ENCODE measurements at regions not wholly inside any gene's neighbourhood (a gene's known extent, or its start where the extent isn't known, plus 50 kb on each side); places are given as distances from the start of the nearest gene placed in this dataset.

GRCh38 chr7:49669285-49669684, 104.2 kb upstream of the VWC2 start:
- Histone ChIP-seq H3K9me3 (no peaks in the 10 kb centered on the region), H3K4me1 (no peaks in the 10 kb centered on the region), H3K4me3 (no peak overlapping the region), H3K27ac (no peak overlapping the region), H3K27me3 (no peaks in the 10 kb centered on the region), H3K36me3 (no peaks in the 10 kb centered on the region)
- intact Hi-C loops (cut with DNase I; ENCODE audit: low total_unique reads) (no loop called here), in situ Hi-C loops (cut with MboI; ENCODE audit: low sequenced_read_pairs in 4 of 4) (no loop called here)
- DNase-seq (no peak), ATAC-seq (no peak)
- TF ChIP-seq CTCF (IDR thresholded peaks at IDR 0.05 in 4 of 5, conservative IDR thresholded peaks at IDR 0.05 in 1 of 5) = no peak
- no peak for TF ChIP-seq POLR2A (IDR thresholded peaks at IDR 0.05)

- H3K4me1 ChIP-seq = no peaks in the 10 kb centered on the region
- H3K36me3 ChIP-seq = no peaks in the 10 kb centered on the region
- in situ Hi-C loops (cut with MboI; ENCODE audit: low sequenced_read_pairs in 4 of 4) = no loop called here
- DNase-seq (no peak), ATAC-seq (no peak)
- no peak overlapping the region for H3K4me3 ChIP-seq
- no peaks in the 10 kb centered on the region for H3K27me3 ChIP-seq
- no peak for TF ChIP-seq CTCF (IDR thresholded peaks at IDR 0.05 in 4 of 5, conservative IDR thresholded peaks at IDR 0.05 in 1 of 5)
- no peak for TF ChIP-seq POLR2A (IDR thresholded peaks at IDR 0.05)
- intact Hi-C loops (cut with DNase I; ENCODE audit: low total_unique reads) = no loop called here
- no peak overlapping the region for H3K27ac ChIP-seq
- no peaks in the 10 kb centered on the region for H3K9me3 ChIP-seq
Measured at GRCh38 chr7:49669692-49670260, 103.7 kb upstream of the VWC2 start.

- no peak for ATAC-seq
- intact Hi-C loops (cut with DNase I; ENCODE audit: low total_unique reads) = no loop called here
Measured at GRCh38 chr7:49670991-49671390, 102.4 kb upstream of the VWC2 start.

GRCh38 chr7:49692516-49692915, 80.9 kb upstream of the VWC2 start:
- no peak for DNase-seq
- Histone ChIP-seq H3K9me3 (no peaks in the 10 kb centered on the region), H3K4me3 (no peak overlapping the region), H3K27ac (no peak overlapping the region), H3K27me3 (no peaks in the 10 kb centered on the region), H3K4me1 (no peaks in the 10 kb centered on the region), H3K36me3 (no peaks in the 10 kb centered on the region)
- in situ Hi-C loops (cut with MboI; ENCODE audit: low sequenced_read_pairs in 4 of 4) (no loop called here), intact Hi-C loops (cut with DNase I; ENCODE audit: low total_unique reads) (no loop called here)
- TF ChIP-seq CTCF (IDR thresholded peaks at IDR 0.05 in 4 of 5, conservative IDR thresholded peaks at IDR 0.05 in 1 of 5) (no peak), POLR2A (IDR thresholded peaks at IDR 0.05) (no peak)
- no peak for ATAC-seq

More at GRCh38 chr7:49670991-49671390, 102.4 kb upstream of the VWC2 start:
- no peaks in the 10 kb centered on the region for H3K27me3 ChIP-seq
- H3K27ac ChIP-seq = no peak overlapping the region
- H3K36me3 ChIP-seq = no peaks in the 10 kb centered on the region
- TF ChIP-seq CTCF (IDR thresholded peaks at IDR 0.05 in 4 of 5, conservative IDR thresholded peaks at IDR 0.05 in 1 of 5) (no peak), POLR2A (IDR thresholded peaks at IDR 0.05) (no peak)
- H3K4me1 ChIP-seq = no peaks in the 10 kb centered on the region
- H3K4me3 ChIP-seq = no peak overlapping the region
- H3K9me3 ChIP-seq = no peaks in the 10 kb centered on the region
- in situ Hi-C loops (cut with MboI; ENCODE audit: low sequenced_read_pairs in 4 of 4) = no loop called here
- DNase-seq = no peak

- ATAC-seq (no peak), DNase-seq (no peak)
- in situ Hi-C loops (cut with MboI; ENCODE audit: low sequenced_read_pairs in 4 of 4) (no loop called here), intact Hi-C loops (cut with DNase I; ENCODE audit: low total_unique reads) (no loop called here)
- Histone ChIP-seq H3K27me3 (no peaks in the 10 kb centered on the region), H3K4me1 (no peaks in the 10 kb centered on the region), H3K27ac (no peak overlapping the region), H3K36me3 (no peaks in the 10 kb centered on the region), H3K4me3 (no peak overlapping the region), H3K9me3 (no peaks in the 10 kb centered on the region)
- TF ChIP-seq CTCF (IDR thresholded peaks at IDR 0.05 in 4 of 5, conservative IDR thresholded peaks at IDR 0.05 in 1 of 5) = no peak
- no peak for TF ChIP-seq POLR2A (IDR thresholded peaks at IDR 0.05)
Measured at GRCh38 chr7:49695971-49696370, 77.5 kb upstream of the VWC2 start.
